ENCODE measurements at regions not wholly inside any gene's neighbourhood (a gene's known extent, or its start where the extent isn't known, plus 50 kb on each side); places are given as distances from the start of the nearest gene placed in this dataset.

GRCh38 chr5:4221048-4221447, 625.4 kb downstream of the IRX1 start (continued):
- TF ChIP-seq ZNF462 (CRISPR knock-in tag; IDR thresholded peaks at IDR 0.05) (no peak), POLR2AphosphoS5 (IDR thresholded peaks at IDR 0.05; ENCODE audit: low read depth) (no peak)

- Histone ChIP-seq H3K9me2 (ENCODE audit: insufficient read depth) (0 out of 2 replicates have a peak, but pooled peaks cover 6% of the 10 kb centered on the region), H2AFZ (no peak overlapping the region), H3K27me3 (ENCODE audit: insufficient read depth) (no peaks in the 10 kb centered on the region), H3K27ac (ENCODE audit: low read depth) (no peak overlapping the region), H3K36me3 (ENCODE audit: insufficient read depth) (no peaks in the 10 kb centered on the region), H3F3A (replicated peaks; ENCODE audit: low read depth) (no peaks in the 10 kb centered on the region), H4K20me1 (replicated peaks; ENCODE audit: insufficient read depth) (no peaks in the 10 kb centered on the region), H3K4me1 (ENCODE audit: insufficient read depth) (no peaks in the 10 kb centered on the region), H3K4me2 (no peak overlapping the region), H3K79me2 (replicated peaks; ENCODE audit: insufficient read depth) (no peaks in the 10 kb centered on the region), H3K4me3 (no peak overlapping the region)
- no peak for TF ChIP-seq ZNF114 (CRISPR knock-in tag; IDR thresholded peaks at IDR 0.05)
- no peak for TF ChIP-seq ZNF331 (CRISPR knock-in tag; IDR thresholded peaks at IDR 0.05; ENCODE audit: low read depth)
- ATAC-seq: no peak
- no peaks in the 10 kb centered on the region; the same call in 2 of the 3 replicates for H3K9me3 Mint-ChIP-seq
- no peaks in the 10 kb centered on the region for H3K36me3 Mint-ChIP-seq (ENCODE audit: low read depth)
- H3K4me3 Mint-ChIP-seq: no peak overlapping the region
- no peak for DNase-seq (ENCODE audit: low spot score)
- H3K27ac Mint-ChIP-seq: no peak overlapping the region
- H3K27me3 Mint-ChIP-seq (ENCODE audit: insufficient read depth, low read depth, poor library complexity): peaks cover 2% of the 10 kb centered on the region
- no peaks in the 10 kb centered on the region for H3K4me1 Mint-ChIP-seq
Measured at GRCh38 chr5:4222147-4222546, 626.5 kb downstream of the IRX1 start.

GRCh38 chr5:4222821-4223220, 627.2 kb downstream of the IRX1 start:
- Histone ChIP-seq H3K27ac (ENCODE audit: low read depth) (no peak overlapping the region), H3F3A (replicated peaks; ENCODE audit: low read depth) (no peaks in the 10 kb centered on the region), H2AFZ (no peak overlapping the region), H4K20me1 (replicated peaks; ENCODE audit: insufficient read depth) (no peaks in the 10 kb centered on the region), H3K27me3 (ENCODE audit: insufficient read depth) (no peaks in the 10 kb centered on the region), H3K79me2 (replicated peaks; ENCODE audit: insufficient read depth) (no peaks in the 10 kb centered on the region), H3K9me2 (ENCODE audit: insufficient read depth) (0 out of 2 replicates have a peak, but pooled peaks cover 13% of the 10 kb centered on the region), H3K4me3 (no peak overlapping the region), H3K4me2 (no peak overlapping the region), H3K4me1 (ENCODE audit: insufficient read depth) (no peaks in the 10 kb centered on the region), H3K36me3 (ENCODE audit: insufficient read depth) (no peaks in the 10 kb centered on the region)
- ATAC-seq (no peak), DNase-seq (ENCODE audit: low spot score) (no peak)
- Mint-ChIP-seq H3K9me3 (no peaks in the 10 kb centered on the region; the same call in 2 of the 3 replicates), H3K4me3 (no peak overlapping the region), H3K36me3 (ENCODE audit: low read depth) (no peaks in the 10 kb centered on the region), H3K27me3 (ENCODE audit: insufficient read depth, low read depth, poor library complexity) (peaks cover 2% of the 10 kb centered on the region), H3K27ac (no peak overlapping the region), H3K4me1 (no peaks in the 10 kb centered on the region)
- TF ChIP-seq REST (IDR thresholded peaks at IDR 0.05; ENCODE audit: unreplicated experiment): no peak
- TF ChIP-seq EZH2phosphoT487 (IDR thresholded peaks at IDR 0.05; ENCODE audit: unreplicated experiment): no peak
- no peak for TF ChIP-seq ETS1 (IDR thresholded peaks at IDR 0.05)
- TF ChIP-seq CREB1 (CRISPR knock-in tag; IDR thresholded peaks at IDR 0.05; ENCODE audit: low read depth): no peak

Data from GM23338 (cell line).